K562 (cell line): ENCODE measurements at regions not wholly inside any gene's neighbourhood (a gene's known extent, or its start where the extent isn't known, plus 50 kb on each side); places are given as distances from the start of the nearest gene placed in this dataset.

Experiments used
- ATAC-seq: fragments of 200-7000 bp; cut with Tn5 transposase; 3 replicates; pipeline ENCODE4 v1.9.1; 2020; ENCODE audit warnings: moderate library complexity
- BruUV-seq: library from RNA; stranded (reverse); fragments of 400-500 nt; replicated peaks from 2 replicates; lab custom pipeline; 2021; lab: Mats Ljungman, UMichigan
- CTCF ChIA-PET: fragments of 300-600 bp; formaldehyde crosslinking; extraction: SDS; loops from one replicate; lab custom pipeline; 2021; ENCODE audit warnings: low intra/inter-chr PET ratio; lab: Yijun Ruan, JAX
- POLR2A ChIA-PET: fragments of 300-600, 350-650 bp; sonication (Branson Sonifier 250); formaldehyde crosslinking; extraction: SDS; loops from one replicate; lab custom pipeline; 2021; ENCODE audit warnings: antibody characterized with exemption, inconsistent platforms; lab: Yijun Ruan, JAX
- DNase-seq, 4 experiments: peaks; one replicate each; pipeline versions ENCODE4 v3.0.0 to v3.0.0-alpha.2; 2011 to 2018; ENCODE audit warnings: low spot score in 3 of 4, mixed read lengths in 3 of 4; ENCODE audit errors: extremely low read depth in 1 of 4
- FAIRE-seq: peaks from 2 replicates; lab custom pipeline; 2011; peaks lifted over from hg19 to GRCh38; lab: Jason Lieb, UNC
- H2AFZ ChIP-seq: 2 replicates; pipeline ENCODE4 v1.6.0; 2011; ENCODE audit warnings: low read depth, low read length, control low read depth, inconsistent platforms
- H3K27ac ChIP-seq: fragments of 200-600 bp; 3 replicates; pipeline ENCODE4 v1.8.0; 2011; ENCODE audit warnings: low read depth, mild to moderate bottlenecking, control low read depth, inconsistent platforms, low read length, moderate library complexity, mixed read lengths; ENCODE audit errors: extremely low read depth
- H3K27me3 ChIP-seq, 2 experiments: fragments of 300-600 bp in 1 of 2; 2 replicates in 1 of 2; 3 replicates in 1 of 2; pipeline versions ENCODE4 v1.6.0 to v1.8.0; 2011; ENCODE audit warnings: inconsistent platforms in 2 of 2, low read length in 2 of 2, mild to moderate bottlenecking in 1 of 2, mixed read lengths in 1 of 2, moderate library complexity in 1 of 2; ENCODE audit not compliant: control insufficient read depth in 2 of 2, insufficient read depth in 2 of 2
- H3K36me3 ChIP-seq: fragments of 300-600 bp; 3 replicates; pipeline ENCODE4 v1.8.0; 2011; ENCODE audit warnings: mild to moderate bottlenecking, low read length, inconsistent platforms; ENCODE audit not compliant: control insufficient read depth, insufficient read depth
- H3K4me1 ChIP-seq, 2 experiments: fragments of 200-600 bp in 1 of 2; replicated peaks in 1 of 2; 2 replicates in 1 of 2; 3 replicates in 1 of 2; pipeline versions ENCODE4 v1.5.1 to v1.8.0; 2011; ENCODE audit warnings: inconsistent platforms in 2 of 2, low read length in 2 of 2, mild to moderate bottlenecking in 1 of 2, mixed read lengths in 1 of 2, moderate library complexity in 1 of 2; ENCODE audit not compliant: control insufficient read depth in 2 of 2, insufficient read depth in 2 of 2
- H3K4me2 ChIP-seq: 2 replicates; pipeline ENCODE4 v1.6.1; 2011; ENCODE audit warnings: low read length, control low read depth, inconsistent platforms, mixed read lengths; ENCODE audit not compliant: insufficient read depth
- H3K4me3 ChIP-seq: fragments of 200-600 bp; sonication (generic), shearing (Covaris generic); 2 replicates; pipeline ENCODE4 v1.5.1; 2016; ENCODE audit warnings: control low read depth, inconsistent platforms
- H3K79me2 ChIP-seq: fragments of 200-600 bp; 3 replicates; pipeline ENCODE4 v1.8.0; 2011; ENCODE audit warnings: low read length, inconsistent platforms; ENCODE audit not compliant: control insufficient read depth, insufficient read depth
- H3K9ac ChIP-seq, 2 experiments: 2 replicates each; pipeline versions ENCODE4 v1.6.0 to v1.6.1; 2011; ENCODE audit warnings: low read depth in 2 of 2, low read length in 2 of 2, control low read depth in 1 of 2, inconsistent platforms in 1 of 2, mild to moderate bottlenecking in 1 of 2, mixed read lengths in 1 of 2; ENCODE audit not compliant: insufficient read depth in 1 of 2
- H3K9me1 ChIP-seq: one replicate; pipeline ENCODE4 v1.6.0; 2011; ENCODE audit warnings: inconsistent platforms, mild to moderate bottlenecking, low read length, moderate library complexity; ENCODE audit not compliant: control insufficient read depth, insufficient read depth
- H3K9me3 ChIP-seq: replicated peaks from 2 replicates; pipeline ENCODE4 v1.5.1; 2011; ENCODE audit warnings: low read depth, low read length, inconsistent platforms; ENCODE audit not compliant: control insufficient read depth, insufficient read depth
- H4K20me1 ChIP-seq: replicated peaks from 2 replicates; pipeline ENCODE4 v1.6.1; 2011; ENCODE audit warnings: low read length, inconsistent platforms, mixed read lengths; ENCODE audit not compliant: control insufficient read depth, insufficient read depth
- CTCF ChIP-seq, 3 experiments: IDR thresholded peaks in 2 of 3; conservative IDR thresholded peaks in 1 of 3; 2 replicates each; pipeline ENCODE4 v1.5.1; 2011 to 2012; ENCODE audit warnings: low read length in 3 of 3, mild to moderate bottlenecking in 3 of 3, control low read depth in 2 of 3, improper control_type of control experiment in 1 of 3, inconsistent platforms in 1 of 3, low read depth in 1 of 3, mixed read lengths in 1 of 3, moderate library complexity in 1 of 3; ENCODE audit not compliant: insufficient read depth in 2 of 3
- NCOA1 ChIP-seq: fragments of 450-650 bp; IDR thresholded peaks from 2 replicates; pipeline ENCODE4 v1.6.1; 2016; ENCODE audit warnings: low read depth
- SREBF2 ChIP-seq: sonication (generic); formaldehyde crosslinking; IDR thresholded peaks from 2 replicates; pipeline ENCODE4 v1.4.0; 2020; ENCODE audit warnings: mild to moderate bottlenecking, missing genetic modification reagents
- ZBTB40 ChIP-seq, 2 experiments: fragments of 450-650 bp in 1 of 2; sonication (generic) in 1 of 2; formaldehyde crosslinking in 1 of 2; IDR thresholded peaks; 2 replicates each; pipeline versions ENCODE4 v1.7.1 to v1.9.0; 2016 to 2022; ENCODE audit warnings: inconsistent platforms in 1 of 2, mild to moderate bottlenecking in 1 of 2, missing genetic modification reagents in 1 of 2
- WGBS: fragments of 100-300 bp; shearing (Covaris generic); methylation state at CpG from one replicate; pipeline ENCODE4 v1.1.6; 2016; ENCODE audit warnings: low coverage, mixed read lengths; ENCODE audit not compliant: insufficient coverage; ENCODE audit errors: missing lambda C conversion rate; 5-methylcytosine and 5-hydroxymethylcytosine counted together
- in situ Hi-C: fragments of 300-500 bp; cut with MboI; formaldehyde crosslinking; loops from 4 replicates; pipeline ENCODE4 v1.15.0; 2018; ENCODE audit warnings: inconsistent platforms, mixed read lengths
- intact Hi-C: fragments of 100-400 bp; cut with micrococcal nuclease; formaldehyde crosslinking; loops from 2 replicates; pipeline ENCODE4 v1.14.2; 2022

- FAIRE-seq: no peak
Measured at GRCh38 chr12:14111230-14111865, 129.9 kb upstream of the GRIN2B start.

More at GRCh38 chr12:14111230-14111865, 129.9 kb upstream of the GRIN2B start:
- Histone ChIP-seq H3K27me3 (no peaks in the 10 kb centered on the region), H3K4me2 (no peak overlapping the region), H3K9ac (no peak overlapping the region), H3K4me1 (no peaks in the 10 kb centered on the region), H3K36me3 (no peaks in the 10 kb centered on the region), H3K9me1 (no peaks in the 10 kb centered on the region), H4K20me1 (no peaks in the 10 kb centered on the region), H2AFZ (no peak overlapping the region), H3K27ac (no peak overlapping the region), H3K4me3 (no peak overlapping the region), H3K79me2 (no peaks in the 10 kb centered on the region), H3K9me3 (no peaks in the 10 kb centered on the region)
- ATAC-seq: peak; percentile 54
- 1% methylated on average over 8 of the region's 9 CpGs for WGBS
- intact Hi-C loops (no loop called here), in situ Hi-C loops (no loop called here)
- BruUV-seq: no TSS peak
- ChIA-PET POLR2A (interaction anchor here (0.6 kb wide), 1 partner anchor 21 kb away, joined by 3 read pairs; no protein-coding TSS in a partner anchor), CTCF (no interaction called here)
- TF ChIP-seq ZBTB40 (IDR thresholded peaks at IDR 0.05): no peak
- no peak for TF ChIP-seq ZBTB40 (CRISPR knock-in tag; IDR thresholded peaks at IDR 0.05)
- TF ChIP-seq NCOA1: no peak
- TF ChIP-seq SREBF2 (CRISPR knock-in tag): no peak
- TF ChIP-seq CTCF (IDR thresholded peaks at IDR 0.05 in 2 of 3, conservative IDR thresholded peaks at IDR 0.05 in 1 of 3; ENCODE audit: insufficient read depth in 2 of 3, low read depth in 1 of 3, low read length in 3 of 3): peak; percentile 8 to 21 (median 13); a peak in 2 of 6 replicates
- no peak for DNase-seq
